ENCODE measurements at regions not wholly inside any gene's neighbourhood (a gene's known extent, or its start where the extent isn't known, plus 50 kb on each side); places are given as distances from the start of the nearest gene placed in this dataset.

DNA sequence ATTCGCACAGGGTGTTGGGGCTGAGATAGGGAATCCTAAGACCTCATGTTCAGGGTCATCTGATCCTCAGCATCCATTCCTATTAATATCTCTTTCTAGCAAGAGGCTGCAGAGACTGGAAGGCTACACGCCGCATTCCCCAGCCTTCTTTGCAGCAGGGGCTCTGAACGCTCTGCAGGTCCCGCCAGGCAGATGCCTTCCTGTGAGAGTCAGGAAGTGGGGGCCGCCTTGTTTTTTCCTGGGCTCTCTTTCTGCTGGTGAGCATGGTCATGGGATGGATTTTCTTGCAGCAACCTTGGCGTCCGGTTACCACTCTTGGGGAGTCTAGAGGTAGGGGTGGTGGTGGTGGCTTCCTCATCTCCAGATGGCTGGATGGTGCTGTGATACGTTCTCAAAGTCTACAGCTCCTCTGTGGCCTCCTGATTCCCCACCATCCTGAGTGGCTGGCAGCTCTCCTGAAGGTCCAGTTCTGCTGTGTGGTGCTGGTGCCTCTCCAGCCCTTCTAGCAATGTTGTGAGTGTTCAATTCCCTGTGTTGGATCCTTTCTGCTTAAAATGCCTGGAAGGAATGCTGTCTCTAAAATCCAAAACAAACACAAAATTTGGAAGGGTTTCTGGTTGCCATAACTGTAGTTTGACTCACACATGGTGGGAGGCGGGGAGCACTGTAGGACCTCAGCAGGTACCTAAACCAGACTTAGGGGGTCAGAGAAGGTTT lies 111.9 kb downstream of the CEBPB start:
- DNase-seq: no peak

DNA sequence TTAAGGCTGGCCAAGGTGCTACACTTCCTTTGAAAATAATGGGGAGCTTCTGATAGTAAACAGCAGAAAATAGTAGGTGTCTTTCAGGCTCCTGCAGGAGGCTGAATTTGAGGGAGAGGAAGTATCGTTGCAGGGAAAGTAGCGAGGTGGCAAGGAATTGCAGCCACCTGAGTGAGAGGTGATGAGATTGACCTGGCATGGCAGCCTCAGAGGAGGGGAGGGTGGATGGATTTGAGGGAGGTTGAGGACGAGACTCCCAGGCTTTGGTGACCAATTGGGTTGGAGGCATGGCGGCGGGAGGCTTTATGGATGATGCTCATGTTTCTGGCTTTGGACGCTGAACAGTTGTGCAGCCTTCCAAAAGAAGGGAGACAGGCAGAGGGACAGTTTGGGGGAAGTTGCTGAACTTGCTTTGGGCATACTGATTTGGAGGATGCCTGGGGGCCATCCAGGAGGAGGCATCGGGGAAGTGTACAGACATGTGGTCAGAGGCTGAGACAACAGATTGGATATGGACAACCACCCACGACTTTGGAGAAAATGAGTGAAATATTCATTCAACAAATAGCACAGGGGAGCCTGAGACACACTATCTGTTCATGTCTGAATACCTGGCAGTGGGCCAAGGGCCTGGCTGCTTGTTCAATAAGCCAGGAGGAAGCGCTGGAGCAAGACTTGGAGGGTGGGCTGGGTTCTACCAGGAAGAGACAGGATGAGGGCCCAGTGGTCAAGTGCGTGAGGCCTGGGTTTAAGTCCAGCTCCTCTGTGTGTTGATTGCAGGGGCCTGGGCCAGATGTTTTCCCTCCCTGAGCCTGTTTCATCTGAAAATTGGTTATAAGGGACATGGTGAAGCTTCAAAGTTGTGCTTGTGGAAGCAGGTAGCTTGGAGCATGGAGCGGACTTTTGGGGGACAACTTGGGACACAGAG lies 113.2 kb downstream of the CEBPB start:
- DNase-seq: peak; percentile 86

DNA sequence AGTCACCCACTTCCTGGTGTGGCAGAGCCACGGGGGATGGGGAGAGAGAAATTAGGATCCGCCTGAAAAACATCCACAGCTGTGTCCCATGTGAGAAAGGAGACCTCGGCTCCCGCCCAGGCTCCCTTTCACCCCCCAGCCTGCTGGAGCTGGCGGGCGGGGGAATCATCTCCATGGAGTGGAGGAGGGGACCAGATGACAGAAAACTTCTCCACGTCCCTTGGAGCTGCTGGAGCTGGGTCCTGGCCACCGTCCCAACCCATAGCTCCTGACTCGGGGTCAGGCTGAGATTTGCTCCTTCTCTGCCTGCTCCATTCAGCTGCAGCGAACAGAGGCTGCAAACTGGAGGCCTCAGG lies 113.8 kb downstream of the CEBPB start:
- no peak for DNase-seq

DNA sequence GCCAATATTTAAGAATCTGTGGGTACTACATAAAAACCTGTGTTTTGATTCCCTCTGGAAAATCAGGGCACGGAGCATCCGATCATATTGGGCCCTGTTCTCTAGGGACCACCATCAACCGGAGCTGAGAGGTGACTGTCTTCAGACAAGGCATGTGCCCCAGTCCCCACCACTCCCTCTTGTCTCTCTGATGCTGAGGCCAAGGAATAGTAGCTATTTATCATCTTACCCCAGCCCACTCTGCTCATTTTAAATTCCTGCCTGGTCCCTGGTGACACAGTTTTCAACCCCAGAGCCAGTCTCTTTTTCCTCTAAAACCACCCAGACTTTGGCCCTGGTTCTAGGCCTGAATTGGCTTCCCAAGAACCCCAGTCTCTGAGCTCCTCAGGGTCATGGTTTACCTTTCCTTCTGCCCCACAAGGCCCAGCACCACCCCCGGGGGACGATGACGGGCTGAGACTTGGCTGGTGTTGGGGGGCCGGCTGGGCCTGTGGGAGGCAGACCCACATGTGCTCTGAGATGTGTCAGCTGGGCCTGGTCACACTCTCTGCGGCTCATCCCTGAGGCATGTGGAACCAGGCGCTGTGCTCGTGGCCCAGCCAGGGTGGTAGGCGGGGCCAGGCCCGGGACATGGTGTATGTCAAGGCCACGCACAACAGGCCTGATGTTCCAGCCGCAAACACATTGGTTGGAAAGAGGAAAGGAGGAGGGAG lies 114.4 kb downstream of the CEBPB start:
- DNase-seq: no peak

- peak; percentile 69 for DNase-seq
Measured at GRCh38 chr20:50305636-50306477, 115.2 kb downstream of the CEBPB start.

DNA sequence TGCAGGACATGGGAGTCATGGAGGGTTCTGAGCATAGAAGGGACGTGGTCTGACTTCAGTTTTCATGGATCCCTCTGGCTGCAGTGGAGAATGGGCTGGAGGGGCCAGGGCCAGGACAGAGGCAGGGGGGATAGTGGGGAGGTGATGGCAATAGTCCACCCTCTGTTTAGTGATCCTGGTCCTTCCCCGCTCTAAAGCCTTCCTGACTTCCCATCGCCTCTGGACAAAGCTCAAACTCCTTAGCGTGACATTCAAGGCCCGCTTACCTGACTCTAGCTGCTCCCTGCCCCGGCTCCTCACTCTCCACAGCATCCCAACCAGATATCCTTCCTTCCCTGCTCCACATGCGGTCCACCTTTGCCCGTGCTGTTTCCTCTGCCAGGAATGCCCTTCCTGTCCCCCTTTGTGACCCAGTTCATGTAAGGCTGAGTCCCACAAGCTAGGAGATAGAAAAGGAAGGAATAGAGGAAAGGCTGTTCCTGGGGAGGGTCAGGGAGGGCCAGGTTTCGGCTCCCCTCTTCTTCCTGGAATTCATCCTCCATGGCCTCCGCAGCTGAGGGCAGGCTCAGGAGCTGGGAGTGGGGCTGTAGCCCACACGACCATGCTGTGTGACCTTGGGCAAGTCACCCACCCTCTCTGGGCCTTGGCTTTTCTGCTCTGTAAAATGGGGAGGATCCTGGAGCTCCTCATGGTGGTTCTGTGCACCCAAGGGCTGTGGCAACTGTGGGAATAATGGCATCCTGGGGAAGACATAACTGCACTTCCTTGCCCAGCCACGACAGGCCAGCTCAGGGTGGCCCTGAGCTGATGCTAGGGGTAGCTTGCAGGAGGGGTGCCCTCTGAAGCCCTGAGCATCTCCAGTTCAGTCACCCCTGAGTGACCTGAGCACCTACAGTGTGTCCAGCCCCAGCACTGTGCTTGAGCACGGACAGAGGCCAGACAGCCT lies 116.1 kb downstream of the CEBPB start:
- no peak for DNase-seq

DNA sequence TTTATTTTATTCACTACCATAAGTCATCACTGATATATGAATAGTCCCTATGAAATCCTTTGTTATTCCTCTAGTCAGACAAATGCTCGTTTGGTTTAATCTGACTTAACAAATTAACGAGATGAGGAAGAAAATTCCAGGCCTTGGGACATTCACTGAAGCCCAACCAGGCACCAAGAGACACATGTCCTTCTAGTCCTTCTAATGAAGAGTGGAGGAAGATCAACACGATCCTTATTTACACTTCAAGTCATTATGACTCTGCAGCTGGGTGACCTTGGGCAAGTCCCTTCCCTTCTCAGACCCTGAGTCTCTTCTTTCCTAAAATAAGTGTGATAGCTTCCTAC lies 117.5 kb downstream of the CEBPB start:
- no peak for DNase-seq

GRCh38 chr20:50308513-50309279 lies 118.1 kb downstream of the CEBPB start:
- DNase-seq: peak; percentile 60

DNA sequence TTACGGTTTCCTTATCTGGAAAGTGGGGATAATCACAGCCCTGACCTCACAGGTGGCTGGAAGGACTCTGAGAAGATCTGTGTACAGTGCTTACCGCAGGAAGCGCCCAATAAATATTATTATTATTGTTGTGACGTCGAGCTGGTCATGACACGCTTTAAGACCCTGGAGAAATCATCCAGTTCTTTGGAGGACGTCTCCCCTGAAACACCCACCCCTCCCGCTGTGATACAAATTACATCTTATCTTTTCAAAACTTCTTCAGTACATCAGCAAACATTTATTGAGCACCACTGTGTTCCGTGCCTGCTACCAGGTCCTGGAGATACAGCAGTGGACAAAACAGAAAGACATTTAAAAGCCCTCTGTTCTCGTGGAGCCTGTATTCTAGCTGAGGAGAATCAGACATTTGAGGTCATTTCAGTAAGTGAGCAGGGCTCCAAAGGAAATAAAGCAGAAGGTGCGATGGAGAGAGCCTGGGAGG lies 118.7 kb downstream of the CEBPB start:
- no peak for DNase-seq

DNA sequence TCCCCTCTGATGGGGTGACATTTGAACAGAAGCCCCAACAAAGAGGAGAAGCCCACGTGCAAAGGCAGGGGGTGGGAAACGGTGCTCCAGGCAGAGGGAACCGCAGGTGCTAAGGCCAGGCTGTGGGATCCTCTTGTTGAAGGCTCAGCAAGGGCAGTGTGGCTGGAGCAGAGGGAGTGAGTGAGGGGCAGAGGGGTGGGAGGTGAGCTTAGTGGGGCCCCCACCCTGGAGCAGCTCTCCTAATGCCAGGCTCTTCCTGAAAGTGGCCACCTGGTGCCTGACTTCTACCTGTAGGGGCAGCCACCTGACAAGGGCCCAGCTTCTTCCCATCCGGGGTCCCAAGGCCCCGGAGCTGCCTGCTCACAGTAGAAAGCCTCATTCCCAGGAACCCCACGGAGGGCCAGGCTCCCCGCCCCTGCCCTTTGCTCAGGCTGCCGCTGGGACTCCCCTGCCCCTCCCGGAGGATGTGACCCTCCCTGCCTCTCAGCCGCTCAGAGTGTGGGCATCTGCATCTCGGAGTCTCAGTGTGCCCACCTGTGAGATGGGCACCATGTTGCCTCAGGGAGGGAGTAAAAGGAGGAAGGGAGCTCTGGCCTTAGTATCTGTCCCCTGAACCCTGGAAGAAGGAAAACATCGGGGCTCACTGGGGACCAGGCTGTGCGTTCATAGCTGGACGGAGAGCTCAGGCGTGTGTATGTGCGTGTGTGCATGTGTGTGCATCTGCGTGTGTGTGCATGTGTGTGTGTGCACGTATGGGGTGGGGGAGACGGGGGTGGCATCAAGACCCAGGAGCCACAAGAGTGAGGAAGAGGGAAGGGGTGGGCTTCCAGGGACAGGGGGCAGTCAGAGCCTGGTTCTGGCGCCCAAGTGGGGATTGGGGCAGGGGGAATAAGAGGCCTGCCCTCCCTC lies 119.4 kb downstream of the CEBPB start:
- DNase-seq: no peak

GRCh38 chr20:50310673-50311051 lies 120.0 kb downstream of the CEBPB start:
- DNase-seq: no peak

GRCh38 chr20:50311308-50312001 lies 120.8 kb downstream of the CEBPB start:
- DNase-seq: no peak

- DNase-seq: no peak
Measured at GRCh38 chr20:50312002-50312681, 121.5 kb downstream of the CEBPB start.

GRCh38 chr20:50312682-50313521 lies 122.3 kb downstream of the CEBPB start:
- DNase-seq: no peak

GRCh38 chr20:50313522-50313820 lies 122.8 kb downstream of the CEBPB start:
- no peak for DNase-seq

DNA sequence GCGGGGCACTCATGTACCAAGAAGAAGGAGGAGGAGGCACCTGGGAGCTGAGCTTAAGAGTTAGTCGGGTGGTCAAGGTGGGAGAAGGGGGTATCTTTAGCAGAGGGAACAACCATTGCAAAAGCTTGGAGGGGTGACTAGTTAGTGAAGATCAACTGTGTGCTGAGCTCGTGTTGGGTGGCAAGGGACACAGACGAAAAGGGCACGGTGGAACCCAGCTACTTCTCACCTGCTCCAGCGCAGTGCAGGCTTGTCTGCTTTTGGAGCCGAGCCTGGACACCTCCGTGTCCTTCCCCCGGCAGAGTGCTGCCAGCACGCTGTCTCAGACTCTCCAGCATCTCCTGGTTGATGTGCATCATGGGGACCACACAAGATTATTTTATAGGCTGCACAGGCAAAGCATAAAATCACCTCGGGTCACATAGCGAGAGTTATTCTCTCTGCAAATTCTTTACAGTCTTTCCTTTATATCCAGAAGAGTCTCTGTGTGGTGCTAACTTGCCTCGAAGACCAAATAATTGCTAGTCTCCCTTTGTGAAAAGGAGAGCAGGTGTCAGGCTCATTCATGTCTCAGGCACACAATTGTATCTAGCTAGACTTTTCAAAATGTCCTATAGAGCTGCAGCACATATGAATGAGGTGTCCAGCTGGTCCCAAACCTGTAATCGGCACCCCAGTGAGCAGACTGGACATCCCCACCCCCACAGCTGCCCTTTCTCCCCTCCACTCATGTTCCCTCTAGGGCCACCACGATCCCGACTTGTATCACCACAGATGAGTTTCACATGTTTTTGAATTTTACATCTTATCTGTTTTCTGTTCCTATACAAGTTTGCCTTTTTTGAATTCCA lies 123.4 kb downstream of the CEBPB start:
- DNase-seq: no peak

All from NCI-H510A treated with DMSO at 0.1 percent for 48 hours (cell line).